Karpas-422 (cell line): ENCODE measurements at regions not wholly inside any gene's neighbourhood (a gene's known extent, or its start where the extent isn't known, plus 50 kb on each side); places are given as distances from the start of the nearest gene placed in this dataset.
"Not testable (repeated sequence)": the region's sequence is repeated elsewhere in the genome, so short reads cannot be mapped to it uniquely, and the experiment has no call there.

Experiments used
- DNase-seq: peaks from one replicate; pipeline ENCODE4 v3.0.0-alpha.2; 2015
- H2AFZ ChIP-seq: fragments of 200-600 bp; sonication (generic); 2 replicates; pipeline ENCODE4 v1.6.1; 2014; ENCODE audit warnings: antibody characterized with exemption, low read length, mixed read lengths
- H3K27ac ChIP-seq: fragments of 200-600 bp; sonication (generic); 2 replicates; pipeline ENCODE4 v1.5.1; 2014; ENCODE audit warnings: mild to moderate bottlenecking, low read length, moderate library complexity
- H3K27me3 ChIP-seq: fragments of 200-600 bp; sonication (generic); 2 replicates; pipeline ENCODE4 v1.6.1; 2014; ENCODE audit warnings: low read length, mixed read lengths
- H3K36me3 ChIP-seq: fragments of 200-600 bp; sonication (generic); 2 replicates; pipeline ENCODE4 v1.6.1; 2014; ENCODE audit warnings: low read length, mixed read lengths; ENCODE audit not compliant: insufficient read depth
- H3K4me1 ChIP-seq: fragments of 200-600 bp; sonication (generic); 2 replicates; pipeline ENCODE4 v1.6.1; 2014; ENCODE audit warnings: mild to moderate bottlenecking, low read length, mixed read lengths
- H3K4me2 ChIP-seq: fragments of 200-600 bp; sonication (generic); 2 replicates; pipeline ENCODE4 v1.6.1; 2014; ENCODE audit warnings: low read length, low read depth, mild to moderate bottlenecking; ENCODE audit not compliant: poor library complexity, severe bottlenecking
- H3K4me3 ChIP-seq: fragments of 200-600 bp; sonication (generic); 2 replicates; pipeline ENCODE4 v1.5.1; 2014; ENCODE audit warnings: mild to moderate bottlenecking, antibody characterized with exemption, low read length, mixed read lengths
- H3K79me2 ChIP-seq: fragments of 200-600 bp; sonication (generic); 2 replicates; pipeline ENCODE4 v1.6.1; 2014; ENCODE audit warnings: mild to moderate bottlenecking, low read length, mixed read lengths
- H3K9ac ChIP-seq: fragments of 200-600 bp; sonication (generic); 2 replicates; pipeline ENCODE4 v1.6.0; 2014; ENCODE audit warnings: low read length
- H3K9me2 ChIP-seq: fragments of 200-600 bp; sonication (generic), shearing (Covaris generic); replicated peaks from 2 replicates; pipeline ENCODE4 v1.6.0; 2014; ENCODE audit warnings: mild to moderate bottlenecking, low read length, moderate library complexity; ENCODE audit not compliant: insufficient read depth
- H3K9me3 ChIP-seq: fragments of 300-700, 200-600 bp; sonication (generic); 2 replicates; pipeline ENCODE4 v1.6.1; 2014; ENCODE audit warnings: low read length, mixed read lengths
- H4K20me1 ChIP-seq: fragments of 200-600 bp; sonication (generic); 2 replicates; pipeline ENCODE4 v1.6.1; 2014; ENCODE audit warnings: mild to moderate bottlenecking, antibody characterized with exemption, low read length, low read depth; ENCODE audit not compliant: insufficient read depth

- no peak overlapping the region for H3K9ac ChIP-seq
- H3K9me2 ChIP-seq = no peaks in the 10 kb centered on the region
- no peak overlapping the region for H2AFZ ChIP-seq
- H3K36me3 ChIP-seq = no peaks in the 10 kb centered on the region
- no peak for DNase-seq
- no peak overlapping the region for H3K4me3 ChIP-seq
- H3K9me3 ChIP-seq = no peaks in the 10 kb centered on the region
- H3K79me2 ChIP-seq = no peaks in the 10 kb centered on the region
- H3K27me3 ChIP-seq = no peaks in the 10 kb centered on the region
- no peak overlapping the region for H3K4me2 ChIP-seq
- no peaks in the 10 kb centered on the region for H4K20me1 ChIP-seq
- H3K4me1 ChIP-seq = peaks cover 54% of the 10 kb centered on the region
- peak overlapping the region; percentile 28; the same call in 1 of the 2 replicates for H3K27ac ChIP-seq
Measured at GRCh38 chr3:118526758-118527513, 507.7 kb downstream of the IGSF11 start.

GRCh38 chr3:118527514-118528044, 507.1 kb downstream of the IGSF11 start:
- H3K79me2 ChIP-seq = no peaks in the 10 kb centered on the region
- peaks cover 54% of the 10 kb centered on the region for H3K4me1 ChIP-seq
- no peak overlapping the region for H3K4me2 ChIP-seq
- 0 out of 2 replicates have a peak overlapping the region, but pooled peaks have one; percentile 7 for H3K27ac ChIP-seq
- no peaks in the 10 kb centered on the region for H3K9me2 ChIP-seq
- H4K20me1 ChIP-seq = no peaks in the 10 kb centered on the region
- no peak overlapping the region for H2AFZ ChIP-seq
- no peak overlapping the region for H3K9ac ChIP-seq
- no peaks in the 10 kb centered on the region for H3K36me3 ChIP-seq
- no peak for DNase-seq
- no peaks in the 10 kb centered on the region for H3K27me3 ChIP-seq
- no peak overlapping the region for H3K4me3 ChIP-seq
- no peaks in the 10 kb centered on the region for H3K9me3 ChIP-seq

DNA sequence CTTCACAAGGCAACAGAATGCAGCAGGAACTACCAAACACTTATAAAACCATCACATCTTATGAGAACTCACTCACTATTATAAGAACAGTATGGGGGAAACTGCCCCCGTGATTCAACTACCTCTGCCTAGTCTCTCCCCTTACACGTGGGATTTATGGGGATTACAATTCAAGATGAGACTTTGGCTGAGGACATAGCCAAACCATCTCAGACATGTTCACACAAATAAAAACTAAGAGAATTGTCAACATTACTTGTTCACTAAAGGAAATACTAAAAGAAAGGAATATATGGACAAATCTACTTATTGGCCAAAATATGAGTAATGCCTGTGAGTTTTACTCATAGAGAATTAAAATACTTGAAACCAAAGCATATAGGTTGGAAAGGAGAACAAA, 505.1 kb downstream of the IGSF11 start:
- no peaks in the 10 kb centered on the region for H3K9me2 ChIP-seq
- H3K36me3 ChIP-seq = no peaks in the 10 kb centered on the region
- no peaks in the 10 kb centered on the region for H3K27me3 ChIP-seq
- peaks cover 50% of the 10 kb centered on the region for H3K4me1 ChIP-seq
- no peaks in the 10 kb centered on the region for H3K79me2 ChIP-seq
- DNase-seq = no peak
- no peak overlapping the region for H3K9ac ChIP-seq
- no peak overlapping the region for H3K4me3 ChIP-seq
- no peaks in the 10 kb centered on the region for H4K20me1 ChIP-seq
- no peaks in the 10 kb centered on the region for H3K9me3 ChIP-seq
- no peak overlapping the region for H2AFZ ChIP-seq
- no peak overlapping the region for H3K27ac ChIP-seq
- H3K4me2 ChIP-seq = no peak overlapping the region

DNA sequence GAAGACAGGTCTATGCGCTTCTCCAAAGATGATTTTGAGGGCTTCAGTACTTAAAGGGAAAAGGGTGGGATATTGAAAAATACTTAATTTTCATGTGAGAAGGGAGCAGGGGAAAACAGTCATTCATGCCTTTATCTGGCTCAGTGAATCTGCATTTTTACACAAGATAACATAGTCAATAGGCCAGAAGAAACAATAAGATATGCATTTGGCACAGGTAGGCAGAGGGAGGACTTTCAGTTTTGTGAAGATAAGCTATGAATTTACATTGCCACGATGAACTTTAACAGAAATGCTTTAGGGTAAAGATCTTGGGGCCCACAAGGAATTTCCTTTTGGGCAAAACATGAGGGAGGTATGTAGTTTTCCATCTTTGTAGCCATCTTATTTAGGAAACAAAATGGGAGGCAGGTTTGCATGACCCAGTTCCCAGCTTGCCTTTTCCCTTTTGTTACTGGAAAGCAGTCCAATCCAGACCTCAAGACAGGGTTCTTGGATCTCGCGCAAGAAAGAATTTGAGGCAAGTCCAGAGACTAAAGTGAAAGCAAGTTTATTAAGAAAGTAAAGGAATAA, 504.2 kb downstream of the IGSF11 start:
- H4K20me1 ChIP-seq = no peaks in the 10 kb centered on the region
- no peaks in the 10 kb centered on the region for H3K79me2 ChIP-seq
- no peaks in the 10 kb centered on the region for H3K9me3 ChIP-seq

DNA sequence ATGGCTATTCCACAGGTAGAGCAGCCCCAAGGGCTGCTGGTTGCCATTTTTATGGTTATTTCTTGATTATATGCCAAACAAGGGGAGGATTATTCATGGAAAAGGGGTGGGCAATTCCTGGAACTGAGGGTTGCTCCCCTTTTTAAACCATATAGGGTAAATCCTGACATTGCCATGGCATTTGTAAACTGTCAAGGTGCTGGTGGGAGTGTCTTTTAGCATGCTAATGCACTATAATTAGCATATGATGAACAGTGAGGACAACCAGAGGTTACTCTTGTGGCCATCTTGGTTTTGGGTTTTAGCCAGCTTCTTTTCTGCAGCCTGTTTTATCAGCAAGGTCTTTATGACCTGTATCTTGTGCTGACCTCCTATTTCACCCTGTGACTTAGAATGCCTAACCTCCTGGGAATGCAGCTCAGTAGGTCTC, 503.7 kb downstream of the IGSF11 start:
- not testable (repeated sequence) for H3K4me2 ChIP-seq, H3K9me3 ChIP-seq, H3K27ac ChIP-seq, H3K27me3 ChIP-seq, H3K36me3 ChIP-seq, H3K9me2 ChIP-seq, H2AFZ ChIP-seq, H4K20me1 ChIP-seq, H3K79me2 ChIP-seq, DNase-seq, H3K9ac ChIP-seq, H3K4me3 ChIP-seq
- peaks cover 36% of the 10 kb centered on the region for H3K4me1 ChIP-seq

More for the DNA sequence above, 504.2 kb downstream of the IGSF11 start:
- Histone ChIP-seq H3K27ac (no peak overlapping the region), H3K9me2 (no peaks in the 10 kb centered on the region), H3K4me3 (no peak overlapping the region), H3K4me1 (peaks cover 41% of the 10 kb centered on the region), H3K4me2 (no peak overlapping the region), H3K27me3 (no peaks in the 10 kb centered on the region), H2AFZ (no peak overlapping the region), H3K9ac (no peak overlapping the region), H3K36me3 (no peaks in the 10 kb centered on the region)
- DNase-seq = no peak

DNA sequence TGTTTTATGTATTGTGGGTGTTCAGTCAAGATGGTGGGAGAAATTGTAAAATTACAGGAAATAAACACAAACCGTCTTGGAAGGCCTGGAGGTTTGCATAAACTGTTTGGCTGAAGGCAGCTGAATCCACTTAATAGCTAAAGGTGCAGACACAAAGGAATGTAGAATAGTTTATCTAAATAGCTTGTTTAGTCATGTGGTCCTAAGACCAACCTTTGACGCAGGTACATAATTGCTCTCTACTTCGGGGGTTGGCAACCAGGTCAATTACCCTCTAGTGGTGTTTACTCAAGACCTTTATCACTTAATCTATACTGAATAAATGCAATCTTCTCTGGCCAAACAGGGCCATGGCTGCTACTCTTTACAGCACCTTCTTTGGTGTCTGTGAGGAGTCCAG, 502.8 kb downstream of the IGSF11 start:
- Histone ChIP-seq H4K20me1 (no peaks in the 10 kb centered on the region), H3K4me1 (peaks cover 27% of the 10 kb centered on the region), H3K9me2 (no peaks in the 10 kb centered on the region), H3K27me3 (no peaks in the 10 kb centered on the region), H3K4me3 (no peak overlapping the region), H3K9ac (no peak overlapping the region), H3K4me2 (no peak overlapping the region), H3K27ac (no peak overlapping the region), H3K79me2 (no peaks in the 10 kb centered on the region), H3K36me3 (no peaks in the 10 kb centered on the region), H3K9me3 (no peaks in the 10 kb centered on the region), H2AFZ (no peak overlapping the region)
- no peak for DNase-seq

DNA sequence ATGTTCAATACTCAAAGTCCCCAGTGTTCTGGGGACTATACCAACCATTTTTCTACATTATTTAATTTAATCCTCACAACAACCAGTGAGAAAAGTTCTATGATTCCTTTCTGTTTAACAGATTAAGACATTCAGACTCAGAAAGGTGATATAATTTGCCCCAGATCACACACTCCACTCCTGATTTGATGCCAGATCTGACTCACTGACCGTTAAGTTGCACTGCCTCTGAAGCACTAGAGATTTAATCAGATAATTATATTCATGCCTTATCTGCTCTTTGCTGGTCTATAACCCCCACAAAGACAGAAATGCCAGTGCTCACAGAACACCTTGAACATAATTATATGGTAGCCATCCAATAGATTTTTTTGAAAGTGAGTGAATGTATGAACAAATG, 501.0 kb downstream of the IGSF11 start:
- Histone ChIP-seq H3K4me2 (no peak overlapping the region), H3K9ac (no peak overlapping the region), H2AFZ (no peak overlapping the region), H3K4me3 (no peak overlapping the region), H3K36me3 (no peaks in the 10 kb centered on the region), H3K27me3 (no peaks in the 10 kb centered on the region), H3K9me3 (no peaks in the 10 kb centered on the region), H3K79me2 (no peaks in the 10 kb centered on the region), H3K27ac (no peak overlapping the region), H3K9me2 (no peaks in the 10 kb centered on the region), H3K4me1 (peaks cover 10% of the 10 kb centered on the region), H4K20me1 (no peaks in the 10 kb centered on the region)
- no peak for DNase-seq

DNA sequence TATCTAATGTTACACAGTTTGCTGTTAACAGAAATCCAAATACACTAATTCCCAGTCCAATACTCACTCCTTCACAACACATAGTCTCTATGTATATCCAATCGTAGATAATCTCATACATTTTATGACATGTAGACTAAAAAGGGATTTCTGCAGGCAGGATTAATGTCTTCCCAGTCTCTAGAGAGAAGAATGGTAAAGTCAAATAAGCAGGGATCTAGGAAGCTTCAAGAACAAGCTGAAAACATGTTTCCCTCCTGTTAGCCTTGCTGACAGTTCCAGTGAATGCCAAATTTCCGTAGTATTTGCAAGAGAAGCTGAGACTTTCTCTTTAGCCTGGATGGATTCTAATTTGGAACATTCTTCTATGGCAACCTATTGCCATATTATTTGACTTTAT, 500.1 kb downstream of the IGSF11 start:
- no peaks in the 10 kb centered on the region for H3K36me3 ChIP-seq
- H3K27me3 ChIP-seq = no peaks in the 10 kb centered on the region
- H3K27ac ChIP-seq = no peak overlapping the region
- H3K4me1 ChIP-seq = peaks cover 2% of the 10 kb centered on the region; the same call in 1 of the 2 replicates
- H4K20me1 ChIP-seq = no peaks in the 10 kb centered on the region
- H3K9ac ChIP-seq = no peak overlapping the region
- H3K4me2 ChIP-seq = no peak overlapping the region
- no peaks in the 10 kb centered on the region for H3K9me2 ChIP-seq
- no peaks in the 10 kb centered on the region for H3K79me2 ChIP-seq
- H3K9me3 ChIP-seq = no peaks in the 10 kb centered on the region
- no peak overlapping the region for H2AFZ ChIP-seq
- no peak overlapping the region for H3K4me3 ChIP-seq
- no peak for DNase-seq
